Right lobe of liver (tissue), 4 donors: ENCODE measurements at regions not wholly inside any gene's neighbourhood (a gene's known extent, or its start where the extent isn't known, plus 50 kb on each side); places are given as distances from the start of the nearest gene placed in this dataset.

Experiments
- CTCF ChIP-seq, 4 donors: fragments of 200-600 bp in 3 of 4; fragments of 450-650 bp in 1 of 4; IDR thresholded peaks; one replicate each; pipeline versions ENCODE4 v1.5.1 to v1.8.0; 2016 to 2022; ENCODE audit warnings: antibody characterized with exemption in 4 of 4, mild to moderate bottlenecking in 2 of 4
- POLR2A ChIP-seq: fragments of 450-650 bp; IDR thresholded peaks from one replicate; pipeline ENCODE4 v1.6.1; 2017; ENCODE audit warnings: antibody characterized with exemption, mild to moderate bottlenecking
- donor health status: DM: no; HTN: no; CAD: no.
- donor health status: DM: no; HTN: no; CAD: no.
- donor health status: DM: no; HTN: yes; CAD: no.

- TF ChIP-seq CTCF (IDR thresholded peaks at IDR 0.05): no peak
- TF ChIP-seq POLR2A: no peak
Measured at GRCh38 chr20:17885544-17885943, 83.0 kb downstream of the SNX5 start.
